Neural cell (in vitro differentiated cells): ENCODE measurements at regions not wholly inside any gene's neighbourhood (a gene's known extent, or its start where the extent isn't known, plus 50 kb on each side); places are given as distances from the start of the nearest gene placed in this dataset.
A peak's percentile ranks its signal among the peaks of the same experiment; 100 is the strongest.

Experiments
- H2AFZ ChIP-seq: fragments of 200-600, 300-800 bp; sonication (generic), shearing (Covaris generic); 2 replicates; pipeline ENCODE4 v1.6.0; 2014; ENCODE audit warnings: low read depth, mild to moderate bottlenecking, antibody characterized with exemption, low read length, moderate library complexity
- H3F3A ChIP-seq: fragments of 200-600 bp; shearing (Covaris generic); 2 replicates; pipeline ENCODE4 v1.6.1; 2016; ENCODE audit warnings: mild to moderate bottlenecking, moderate library complexity, mixed read lengths, antibody characterized with exemption, low read length; ENCODE audit not compliant: insufficient read depth, poor library complexity, severe bottlenecking
- H3K27ac ChIP-seq: fragments of 200-600, 300-800 bp; sonication (generic), shearing (Covaris generic); 2 replicates; pipeline ENCODE4 v1.5.1; 2014; ENCODE audit warnings: mild to moderate bottlenecking, low read length, moderate library complexity
- H3K27me3 ChIP-seq: fragments of 300-800, 200-600 bp; sonication (generic), shearing (Covaris generic); 2 replicates; pipeline ENCODE4 v1.6.0; 2014; ENCODE audit warnings: mild to moderate bottlenecking, low read depth, low read length, moderate library complexity; ENCODE audit not compliant: insufficient read depth
- H3K36me3 ChIP-seq: fragments of 300-800, 200-600 bp; sonication (generic), shearing (Covaris generic); 2 replicates; pipeline ENCODE4 v1.5.1; 2014; ENCODE audit warnings: mild to moderate bottlenecking, antibody characterized with exemption, low read length, moderate library complexity; ENCODE audit not compliant: insufficient read depth
- H3K4me2 ChIP-seq: fragments of 300-800, 200-600 bp; sonication (generic), shearing (Covaris generic); 2 replicates; pipeline ENCODE4 v1.6.0; 2014; ENCODE audit warnings: mild to moderate bottlenecking, low read length
- H3K4me3 ChIP-seq: fragments of 300-800, 200-600 bp; sonication (generic), shearing (Covaris generic); 2 replicates; pipeline ENCODE4 v1.5.1; 2014; ENCODE audit warnings: mild to moderate bottlenecking, low read length, moderate library complexity
- H3K79me2 ChIP-seq: fragments of 200-600 bp; shearing (Covaris generic); replicated peaks from 2 replicates; pipeline ENCODE4 v1.6.0; 2014; ENCODE audit warnings: mild to moderate bottlenecking, low read length, moderate library complexity; ENCODE audit not compliant: insufficient read depth
- H3K9ac ChIP-seq: fragments of 300-800, 200-600 bp; sonication (generic), shearing (Covaris generic); 2 replicates; pipeline ENCODE4 v1.6.1; 2016; ENCODE audit warnings: mild to moderate bottlenecking, low read length, mixed read lengths
- H3K9me2 ChIP-seq: fragments of 200-600 bp; shearing (Covaris generic); 2 replicates; pipeline ENCODE4 v1.6.1; 2016; ENCODE audit warnings: mild to moderate bottlenecking, low read length, mixed read lengths; ENCODE audit not compliant: insufficient read depth
- H3K9me3 ChIP-seq: fragments of 200-600, 300-800 bp; sonication (generic), shearing (Covaris generic); 2 replicates; pipeline ENCODE4 v1.6.1; 2016; ENCODE audit warnings: mild to moderate bottlenecking, mixed run types, low read length, moderate library complexity, mixed read lengths
- H4K20me1 ChIP-seq: fragments of 200-600 bp; shearing (Covaris generic); 2 replicates; pipeline ENCODE4 v1.6.1; 2016; ENCODE audit warnings: mild to moderate bottlenecking, mixed run types; ENCODE audit not compliant: insufficient read depth
- CTCF ChIP-seq: fragments of 450-650 bp; IDR thresholded peaks from 2 replicates; pipeline ENCODE4 v1.5.1; 2014; ENCODE audit warnings: antibody characterized with exemption, mild to moderate bottlenecking, moderate library complexity; ENCODE audit not compliant: poor library complexity, severe bottlenecking
- EP300 ChIP-seq: fragments of 450-650 bp; conservative IDR thresholded peaks from 2 replicates; pipeline ENCODE4 v1.6.1; 2014; ENCODE audit warnings: antibody characterized with exemption, mild to moderate bottlenecking, moderate library complexity; ENCODE audit not compliant: poor library complexity, severe bottlenecking
- EZH2 ChIP-seq: fragments of 200-600, 300-800 bp; shearing (Covaris generic), sonication (generic); IDR thresholded peaks from 2 replicates; pipeline ENCODE4 v1.6.1; 2014; ENCODE audit warnings: antibody characterized with exemption, low read length, borderline replicate concordance, mild to moderate bottlenecking; ENCODE audit not compliant: insufficient read depth, poor library complexity, severe bottlenecking
- MXI1 ChIP-seq: fragments of 450-650 bp; conservative IDR thresholded peaks from 2 replicates; pipeline ENCODE4 v1.6.1; 2014; ENCODE audit warnings: antibody characterized with exemption, mild to moderate bottlenecking; ENCODE audit not compliant: poor library complexity, severe bottlenecking
- POLR2AphosphoS5 ChIP-seq: IDR thresholded peaks from 2 replicates; pipeline ENCODE4 v1.6.1; 2012
- RAD21 ChIP-seq: fragments of 450-650 bp; conservative IDR thresholded peaks from 2 replicates; pipeline ENCODE4 v1.6.1; 2014; ENCODE audit warnings: antibody characterized with exemption, mild to moderate bottlenecking, moderate library complexity
- REST ChIP-seq: IDR thresholded peaks from 2 replicates; pipeline ENCODE4 v1.6.1; 2012; ENCODE audit warnings: borderline replicate concordance
- SMC3 ChIP-seq: fragments of 450-650 bp; conservative IDR thresholded peaks from 2 replicates; pipeline ENCODE4 v1.6.1; 2014; ENCODE audit warnings: antibody characterized with exemption, mild to moderate bottlenecking, moderate library complexity; ENCODE audit not compliant: poor library complexity
- TAF1 ChIP-seq: IDR thresholded peaks from 2 replicates; pipeline ENCODE4 v1.6.1; 2012; ENCODE audit warnings: low read depth

GRCh38 chr9:74333384-74334032 is 163.6 kb upstream of the RORB start:
- peak; percentile 21 for TF ChIP-seq POLR2AphosphoS5
- TF ChIP-seq CTCF = no peak
- TF ChIP-seq MXI1 = no peak
- TF ChIP-seq EP300 = peak; percentile 47
- no peak for TF ChIP-seq SMC3
- TF ChIP-seq RAD21 = no peak
- no peak for TF ChIP-seq REST
- no peak overlapping the region for H3K9ac ChIP-seq
- H3K36me3 ChIP-seq = no peaks in the 10 kb centered on the region
- H4K20me1 ChIP-seq = no peaks in the 10 kb centered on the region
- H3K9me2 ChIP-seq = no peaks in the 10 kb centered on the region
- no peak overlapping the region for H3K4me2 ChIP-seq
- no peak overlapping the region for H3K27ac ChIP-seq
- no peak overlapping the region for H3K4me3 ChIP-seq
- no peak overlapping the region for H2AFZ ChIP-seq
- no peaks in the 10 kb centered on the region for H3F3A ChIP-seq
- H3K27me3 ChIP-seq = no peaks in the 10 kb centered on the region
- no peaks in the 10 kb centered on the region for H3K9me3 ChIP-seq
- no peaks in the 10 kb centered on the region for H3K79me2 ChIP-seq

GRCh38 chr9:74334271-74334670 is 162.9 kb upstream of the RORB start:
- TF ChIP-seq TAF1 (no peak), POLR2AphosphoS5 (no peak), SMC3 (no peak), EP300 (no peak), CTCF (no peak), RAD21 (no peak), REST (no peak), EZH2 (no peak), MXI1 (no peak)
- Histone ChIP-seq H3K4me2 (no peak overlapping the region), H3K79me2 (no peaks in the 10 kb centered on the region), H4K20me1 (no peaks in the 10 kb centered on the region), H3K9me2 (no peaks in the 10 kb centered on the region), H3K27ac (no peak overlapping the region), H3K9me3 (no peaks in the 10 kb centered on the region), H3K27me3 (no peaks in the 10 kb centered on the region), H3K36me3 (no peaks in the 10 kb centered on the region), H2AFZ (no peak overlapping the region), H3K4me3 (no peak overlapping the region), H3F3A (no peaks in the 10 kb centered on the region), H3K9ac (no peak overlapping the region)
